Nucleus accumbens (tissue), 56 donors: ENCODE measurements at regions not wholly inside any gene's neighbourhood (a gene's known extent, or its start where the extent isn't known, plus 50 kb on each side); places are given as distances from the start of the nearest gene placed in this dataset.

Experiments
- DNase-seq, 56 donors: peaks; one replicate each; lab custom pipeline; 2025; lab: John Stamatoyannopoulos, UW

- DNase-seq, result no peak
These were observed 210.4 kb downstream of the SNX19 start for GRCh38 chr11:130705670-130706421.

DNA sequence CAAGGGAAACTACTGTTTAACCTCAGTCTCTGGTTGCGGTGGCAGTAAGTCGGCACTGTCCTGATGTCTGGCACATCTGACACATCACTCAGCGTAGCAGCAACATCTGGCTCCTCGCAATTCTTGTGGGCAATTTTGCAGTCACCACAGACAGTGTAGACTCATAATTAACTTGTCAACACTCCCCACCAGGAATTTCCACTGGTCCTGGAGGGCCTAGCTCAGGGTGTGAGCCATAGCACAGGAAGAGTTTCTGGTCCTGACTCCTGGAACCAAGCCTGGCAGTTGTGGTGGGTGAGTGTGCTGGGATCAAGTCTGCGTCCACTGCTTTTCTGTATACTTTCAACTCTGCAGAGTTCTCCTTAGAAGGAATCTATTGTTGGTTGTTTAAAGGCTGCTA, 209.7 kb downstream of the SNX19 start:
- DNase-seq, result no peak

DNA sequence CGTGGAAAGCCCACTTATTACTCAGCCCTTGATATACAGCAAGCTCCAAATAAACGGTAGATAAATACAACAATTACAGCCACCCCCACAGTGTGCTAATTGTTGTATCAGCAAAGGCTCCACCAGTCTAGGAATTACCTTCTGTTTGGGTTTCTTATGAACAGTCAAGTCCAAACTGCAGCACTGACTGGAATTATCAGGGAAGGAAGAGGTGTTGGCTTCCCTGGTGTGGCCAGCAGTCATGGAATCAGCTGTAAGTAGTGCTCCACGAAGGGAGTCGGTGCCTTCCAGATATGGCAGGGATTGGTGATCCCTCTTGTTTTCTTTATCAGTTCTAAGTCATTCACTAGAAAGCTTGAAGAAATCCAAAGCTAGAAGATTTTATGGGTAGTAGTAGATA, 209.1 kb downstream of the SNX19 start:
- DNase-seq, result no peak

DNA sequence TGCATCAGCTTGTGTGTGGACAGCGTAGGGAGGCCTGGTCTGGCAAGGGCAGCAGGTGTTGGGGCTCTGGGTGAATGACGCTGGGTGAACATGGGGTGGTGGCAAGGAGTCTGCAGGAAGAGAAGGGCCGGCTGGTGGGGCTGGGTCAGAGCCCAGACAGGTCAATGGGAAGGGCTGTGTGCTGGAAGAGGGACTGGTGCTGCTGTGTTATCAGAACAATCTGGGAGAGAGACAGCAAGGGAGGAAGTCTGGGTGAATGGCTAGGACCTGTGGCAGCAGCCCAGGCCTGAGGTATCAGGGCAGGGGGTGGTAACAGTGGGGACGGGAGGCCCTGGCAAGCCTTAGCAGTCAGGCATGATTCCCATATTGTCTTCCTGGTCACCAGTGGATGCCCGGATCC, 206.7 kb downstream of the SNX19 start:
- DNase-seq, result no peak

GRCh38 chr11:130710021-130710420, 206.3 kb downstream of the SNX19 start:
- DNase-seq, result no peak

DNA sequence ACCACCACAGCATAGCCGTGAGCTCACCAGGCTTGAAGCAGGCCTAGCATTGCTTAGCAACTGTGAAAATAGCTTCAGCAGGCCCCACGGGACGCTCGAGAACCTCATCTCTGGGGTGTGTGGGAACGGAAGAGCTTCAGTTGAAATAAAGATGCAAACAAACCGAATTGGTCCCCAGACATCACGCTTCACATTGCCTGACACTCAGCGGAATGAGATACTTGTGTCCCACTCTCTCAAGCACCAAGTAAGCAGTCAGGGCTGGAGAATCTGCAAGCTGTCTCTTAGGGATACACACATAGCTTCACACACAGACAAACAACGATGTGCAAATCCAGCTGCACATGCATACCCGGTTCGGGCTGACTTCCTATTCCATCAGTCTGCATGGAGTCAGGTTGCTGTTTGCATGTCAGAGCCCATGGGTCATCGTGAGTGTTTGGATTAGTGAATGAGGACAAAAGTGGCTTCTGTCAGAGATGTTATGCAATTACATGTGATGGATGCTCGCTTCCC, 205.7 kb downstream of the SNX19 start:
- DNase-seq, result peak in 1 of 56 donors; percentile 6

DNA sequence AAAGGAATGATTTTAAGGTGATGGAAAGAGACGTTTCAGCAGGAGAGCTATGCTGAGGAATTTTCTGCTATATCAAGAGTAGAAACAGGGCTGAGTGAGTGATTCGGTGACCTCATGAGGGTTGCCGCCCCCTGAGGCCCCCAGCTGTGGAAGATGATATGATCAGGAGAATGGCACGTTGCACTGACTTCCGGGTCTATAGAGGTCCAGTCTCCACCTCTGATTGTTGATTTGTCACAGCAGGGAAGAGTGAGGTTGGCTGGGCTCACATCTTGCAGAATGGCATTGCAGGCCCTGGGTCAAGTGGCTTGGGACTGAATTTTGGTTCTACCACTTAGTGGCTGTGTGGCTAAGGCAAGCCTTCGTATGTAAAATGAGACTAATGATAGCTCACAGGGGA, 205.1 kb downstream of the SNX19 start:
- no peak for DNase-seq

DNA sequence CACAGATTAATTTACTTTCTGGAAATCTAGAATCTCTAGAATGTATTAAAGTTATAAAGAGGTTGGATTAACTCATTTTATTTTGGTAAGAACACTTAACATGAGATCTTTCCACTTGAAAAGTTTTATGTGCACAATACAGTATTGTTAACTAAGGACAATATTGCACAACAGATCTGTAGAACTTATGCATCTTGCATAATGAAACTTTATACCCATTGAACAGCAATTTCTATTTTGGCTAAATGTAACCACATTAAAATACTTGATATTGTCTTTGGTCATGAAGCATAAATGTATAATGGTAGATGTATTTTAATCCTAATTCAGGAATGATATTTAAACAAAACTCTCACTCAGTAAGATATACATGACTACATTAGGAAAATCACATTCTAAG, 203.8 kb downstream of the SNX19 start:
- no peak for DNase-seq

DNA sequence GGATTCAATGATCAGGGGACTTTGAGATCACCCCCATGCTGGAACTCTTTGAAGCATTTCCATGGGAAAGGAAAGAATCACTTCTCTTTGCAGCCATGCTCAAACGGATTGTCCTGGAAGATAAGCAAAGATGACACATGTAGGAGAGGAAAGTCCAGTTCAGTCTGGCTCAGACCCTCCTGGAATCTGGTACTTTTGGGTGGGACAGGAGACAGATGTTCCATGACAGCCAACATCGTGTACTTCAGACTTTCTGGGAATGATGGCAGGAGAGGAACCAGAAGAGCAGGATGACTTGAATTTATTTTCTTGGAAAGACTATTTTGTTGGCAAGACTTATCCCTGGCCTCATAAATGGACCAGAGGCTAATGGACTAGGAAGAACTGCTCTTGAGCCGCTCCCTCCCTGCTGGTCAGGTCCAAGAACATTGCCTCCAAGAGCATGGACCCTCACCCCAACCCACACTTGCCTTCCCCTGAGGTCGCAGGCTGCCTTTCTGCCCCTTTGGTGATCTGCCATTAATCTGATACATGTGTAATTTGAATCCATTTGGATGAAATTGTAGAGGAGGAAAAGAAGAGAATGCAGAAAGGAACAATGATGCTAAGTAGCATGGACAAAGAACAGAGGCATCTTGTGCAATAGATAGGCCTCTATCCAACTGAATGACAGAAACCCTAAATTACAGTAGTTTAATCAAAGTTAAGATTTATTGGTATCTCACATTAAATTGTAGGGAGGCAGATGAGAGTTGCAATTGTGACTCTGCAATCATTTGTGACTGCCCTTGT, 201.0 kb downstream of the SNX19 start:
- DNase-seq, result no peak

DNA sequence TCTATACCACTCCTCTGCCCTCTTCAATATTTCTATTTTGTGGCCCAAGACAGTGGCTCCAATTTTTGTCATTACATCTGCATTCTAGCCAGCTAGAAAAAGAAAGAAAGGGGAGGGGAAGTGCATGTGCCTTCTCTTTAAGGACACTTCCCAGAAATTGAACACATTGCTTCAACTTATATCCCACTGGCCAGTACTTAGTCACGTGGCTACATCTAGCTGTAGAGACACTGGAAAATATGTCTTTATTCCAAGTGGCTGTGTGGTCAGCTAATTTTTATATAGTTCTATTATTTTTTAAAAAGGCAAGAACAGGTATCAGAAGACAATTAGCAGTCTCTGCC, 200.4 kb downstream of the SNX19 start:
- DNase-seq, result no peak

DNA sequence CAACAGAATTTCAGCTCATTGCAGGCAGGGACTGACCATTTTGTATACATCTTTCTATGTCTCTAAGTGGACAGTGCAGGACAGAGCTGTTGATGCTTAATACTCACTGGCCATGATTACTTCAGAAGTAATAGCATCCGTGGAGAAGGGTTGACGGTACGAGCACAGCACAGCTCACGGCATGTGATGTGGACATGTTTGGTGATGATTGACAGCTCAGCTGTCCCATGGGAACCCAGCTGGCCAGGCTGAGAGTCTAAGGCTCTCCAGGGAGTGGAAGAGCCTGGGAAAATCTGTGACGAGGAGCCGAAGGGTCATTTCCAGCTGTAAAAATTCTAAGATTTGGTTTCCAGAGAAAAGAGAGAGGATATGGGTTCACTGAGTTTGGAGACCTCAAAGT, 198.2 kb downstream of the SNX19 start:
- DNase-seq, result no peak

- DNase-seq, result no peak
These were observed 196.9 kb downstream of the SNX19 start for GRCh38 chr11:130719220-130719915.

DNA sequence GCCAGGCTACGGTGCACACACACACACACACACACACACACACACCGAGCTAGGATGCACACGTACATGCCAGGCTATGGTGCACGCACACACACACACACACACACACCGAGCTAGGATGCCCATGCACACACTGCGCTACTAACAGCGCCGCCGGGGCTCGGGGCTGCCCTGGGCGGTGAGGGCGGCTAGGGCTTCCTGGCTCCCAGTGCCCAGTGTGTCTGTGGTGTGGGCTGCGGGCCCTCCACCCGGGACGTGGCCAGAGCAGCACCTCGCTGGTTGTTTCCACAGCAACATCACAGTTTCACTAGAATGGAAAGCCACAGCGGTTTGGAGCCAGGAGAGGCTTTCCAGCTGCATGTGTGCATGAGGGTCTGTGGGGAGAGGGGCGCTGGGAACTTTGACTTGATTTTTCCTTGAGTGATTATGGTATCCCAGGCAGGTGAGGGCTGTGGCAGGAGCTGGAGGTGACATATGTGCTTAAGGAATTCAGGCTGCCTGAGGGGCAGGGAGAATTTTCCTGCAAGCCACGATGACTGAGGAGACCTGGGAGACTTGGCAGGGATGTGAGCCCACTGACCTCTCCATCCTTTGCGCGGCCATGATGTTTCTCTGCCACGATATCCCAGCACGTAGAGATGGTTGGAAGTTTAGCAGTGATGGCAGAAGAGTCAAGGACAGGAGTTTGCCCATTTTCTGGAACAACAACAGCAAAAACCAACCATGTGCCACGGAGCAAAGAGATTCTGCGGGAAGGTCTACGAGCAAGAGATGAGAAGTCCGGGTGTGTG, 195.9 kb downstream of the SNX19 start:
- DNase-seq, result no peak

GRCh38 chr11:130721023-130721681, 195.1 kb downstream of the SNX19 start:
- DNase-seq, result no peak

- no peak for DNase-seq
These were observed 194.5 kb downstream of the SNX19 start for GRCh38 chr11:130721736-130722135.

DNA sequence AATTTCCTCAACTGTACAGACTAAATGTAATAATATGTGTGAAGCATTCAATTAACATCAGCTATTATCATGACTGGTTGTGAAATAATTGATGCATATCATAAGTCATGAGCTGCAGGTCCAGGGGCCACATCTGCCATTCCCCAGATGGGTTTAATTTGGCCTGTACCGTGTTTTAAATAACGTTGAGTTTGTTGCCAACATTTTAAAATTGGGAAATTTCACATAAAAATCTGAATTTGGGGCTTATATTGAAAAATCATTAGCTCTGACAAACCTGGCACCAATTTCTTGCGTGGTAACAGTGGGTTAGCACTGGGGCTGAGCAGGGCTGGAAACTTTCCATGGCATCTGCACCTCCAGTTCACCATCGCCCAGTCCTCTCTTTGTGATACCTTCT, 193.9 kb downstream of the SNX19 start:
- no peak for DNase-seq

DNA sequence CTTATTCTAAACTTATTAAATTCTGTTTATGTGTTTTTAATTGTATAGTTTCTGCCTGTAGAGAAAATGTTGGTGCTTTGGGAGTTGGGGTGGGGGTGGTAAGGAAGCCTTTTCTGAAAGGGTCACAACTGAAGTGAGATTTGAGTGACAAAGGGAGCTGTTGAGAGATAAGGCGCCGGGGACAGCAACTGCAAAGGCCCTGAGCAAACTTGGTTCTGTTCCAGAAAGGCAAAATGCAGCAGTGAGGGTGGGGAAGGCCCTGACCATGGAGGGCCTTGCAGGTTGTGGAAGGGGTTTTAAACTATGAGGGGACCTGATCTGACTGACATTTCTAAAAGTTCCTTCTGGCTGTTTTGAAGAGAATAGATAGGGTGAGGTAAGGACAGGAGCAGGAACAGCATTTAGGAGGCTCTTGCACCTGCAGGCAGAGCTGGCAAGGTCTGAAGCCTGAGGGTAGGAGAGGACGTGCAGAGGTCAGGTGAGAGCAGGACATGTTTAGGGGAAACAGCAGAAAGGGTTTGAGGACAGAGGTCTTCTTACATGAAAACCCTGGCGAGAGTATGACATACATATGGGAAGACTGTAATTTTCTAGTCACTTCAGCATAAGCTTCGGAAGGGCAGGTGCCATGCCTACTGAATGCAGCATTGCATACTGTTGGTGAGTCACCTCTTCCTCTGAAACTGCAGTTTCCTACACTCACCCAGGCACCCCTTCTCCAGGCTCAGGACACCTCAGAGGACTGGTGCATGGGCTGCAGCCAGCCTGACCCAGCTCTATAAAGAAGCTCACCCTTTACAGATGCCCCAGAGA, 190.7 kb downstream of the SNX19 start:
- DNase-seq, result no peak

DNA sequence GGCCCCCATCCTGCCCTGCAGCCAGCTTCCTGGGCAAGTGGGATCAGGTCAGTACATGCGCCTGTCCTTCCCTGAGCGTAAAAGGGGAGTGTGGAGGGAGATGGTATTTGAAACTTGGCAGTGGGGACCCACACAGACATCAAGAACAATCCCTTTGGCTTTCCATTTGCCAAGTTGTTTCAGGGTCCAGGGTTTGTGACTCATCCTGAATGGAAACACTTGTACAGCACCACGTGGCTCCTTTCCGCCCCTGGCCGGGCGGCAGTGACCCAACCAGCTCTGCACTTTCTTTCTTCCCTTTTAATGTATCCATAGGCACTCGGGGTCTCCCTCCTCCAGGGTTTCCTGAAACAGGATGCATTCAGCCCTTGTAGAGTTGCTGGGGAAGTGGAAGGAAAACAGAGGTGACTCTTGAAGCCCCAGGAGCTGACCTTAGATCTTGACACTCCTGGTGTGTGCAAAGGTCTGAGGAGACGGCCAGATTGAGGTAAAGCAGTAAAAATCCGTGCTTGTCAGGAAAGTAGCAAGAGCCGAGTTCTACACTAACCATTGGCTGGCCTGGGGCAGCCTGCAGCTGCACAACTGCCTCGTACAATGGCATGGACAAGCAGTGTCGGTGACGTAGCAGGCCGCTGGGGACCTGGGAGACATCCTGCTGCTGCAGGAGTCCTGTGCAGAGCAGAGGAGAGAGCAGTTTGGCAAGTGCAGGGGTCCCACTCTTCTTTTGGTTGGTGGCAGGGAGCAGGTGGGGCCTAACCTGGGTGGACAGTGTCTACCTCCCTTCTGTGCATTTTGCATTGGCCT, 189.8 kb downstream of the SNX19 start:
- DNase-seq, result peak in 2 of 56 donors; percentile 2 to 7
